ENCODE measurements at regions not wholly inside any gene's neighbourhood (a gene's known extent, or its start where the extent isn't known, plus 50 kb on each side); places are given as distances from the start of the nearest gene placed in this dataset.

GRCh38 chr17:69710926-69711325, 296.4 kb downstream of the MAP2K6 start:
- TF ChIP-seq CTCF (IDR thresholded peaks at IDR 0.05) (no peak), POLR2A (IDR thresholded peaks at IDR 0.05) (no peak), EP300 (IDR thresholded peaks at IDR 0.05) (no peak)

Measured in upper lobe of left lung (tissue), 4 donors.